ENCODE measurements at regions not wholly inside any gene's neighbourhood (a gene's known extent, or its start where the extent isn't known, plus 50 kb on each side); places are given as distances from the start of the nearest gene placed in this dataset.
A peak's percentile ranks its signal among the peaks of the same experiment; 100 is the strongest.

GRCh38 chr10:9789996-9790395 lies 1227.7 kb upstream of the CELF2 start:
- H3K4me3 ChIP-seq (ENCODE audit: low read length in 3 of 3): no peak overlapping the region
- H3K36me3 ChIP-seq (ENCODE audit: control insufficient read depth in 2 of 3, insufficient read depth in 3 of 3, low read length in 3 of 3): no peaks in the 10 kb centered on the region
- H3K4me1 ChIP-seq (ENCODE audit: control insufficient read depth in 2 of 3, insufficient read depth in 2 of 3, low read depth in 1 of 3, low read length in 3 of 3): no peaks in the 10 kb centered on the region
- H3K27ac ChIP-seq (ENCODE audit: low read depth in 2 of 2, low read length in 2 of 2): no peak overlapping the region
- no peak overlapping the region for H3K9ac ChIP-seq (ENCODE audit: low read length in 3 of 3)
- TF ChIP-seq, protein P1, sequence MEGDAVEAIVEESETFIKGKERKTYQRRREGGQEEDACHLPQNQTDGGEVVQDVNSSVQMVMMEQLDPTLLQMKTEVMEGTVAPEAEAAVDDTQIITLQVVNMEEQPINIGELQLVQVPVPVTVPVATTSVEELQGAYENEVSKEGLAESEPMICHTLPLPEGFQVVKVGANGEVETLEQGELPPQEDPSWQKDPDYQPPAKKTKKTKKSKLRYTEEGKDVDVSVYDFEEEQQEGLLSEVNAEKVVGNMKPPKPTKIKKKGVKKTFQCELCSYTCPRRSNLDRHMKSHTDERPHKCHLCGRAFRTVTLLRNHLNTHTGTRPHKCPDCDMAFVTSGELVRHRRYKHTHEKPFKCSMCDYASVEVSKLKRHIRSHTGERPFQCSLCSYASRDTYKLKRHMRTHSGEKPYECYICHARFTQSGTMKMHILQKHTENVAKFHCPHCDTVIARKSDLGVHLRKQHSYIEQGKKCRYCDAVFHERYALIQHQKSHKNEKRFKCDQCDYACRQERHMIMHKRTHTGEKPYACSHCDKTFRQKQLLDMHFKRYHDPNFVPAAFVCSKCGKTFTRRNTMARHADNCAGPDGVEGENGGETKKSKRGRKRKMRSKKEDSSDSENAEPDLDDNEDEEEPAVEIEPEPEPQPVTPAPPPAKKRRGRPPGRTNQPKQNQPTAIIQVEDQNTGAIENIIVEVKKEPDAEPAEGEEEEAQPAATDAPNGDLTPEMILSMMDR (IDR thresholded peaks at IDR 0.05; ENCODE audit: borderline replicate concordance, extremely low read depth, insufficient read depth): no peak
- H3K27me3 ChIP-seq (ENCODE audit: control insufficient read depth, insufficient read depth, low read length): no peaks in the 10 kb centered on the region
- no peaks in the 10 kb centered on the region for H3K9me3 ChIP-seq (ENCODE audit: control insufficient read depth in 2 of 3, insufficient read depth in 1 of 3, low read length in 3 of 3)
- intact Hi-C loops (cut with DNase I): no loop called here
- DNase-seq (no peak), FAIRE-seq (no peak)

DNA sequence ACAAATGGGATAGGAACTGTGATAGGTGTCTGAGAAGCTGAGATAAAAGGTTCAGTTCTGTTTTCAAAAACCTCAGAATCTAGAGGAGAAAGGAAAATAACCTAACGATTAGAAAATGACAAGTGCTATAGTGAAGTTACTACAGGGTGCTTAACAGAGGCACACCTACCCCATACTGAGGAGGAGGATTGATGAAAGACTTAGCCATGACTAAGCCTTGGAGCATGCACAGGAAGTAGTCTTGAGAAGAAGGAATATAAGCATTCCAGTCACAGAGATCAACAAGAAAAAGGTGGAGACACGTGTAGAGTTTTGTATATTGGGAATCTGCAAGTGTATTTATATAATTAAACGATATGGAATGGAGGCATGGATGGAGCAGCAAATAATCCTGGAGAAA lies 1225.5 kb upstream of the CELF2 start:
- intact Hi-C loops (cut with DNase I): no loop called here
- no peak overlapping the region for H3K9ac ChIP-seq (ENCODE audit: low read length in 3 of 3)
- no peaks in the 10 kb centered on the region for H3K4me1 ChIP-seq (ENCODE audit: control insufficient read depth in 2 of 3, insufficient read depth in 2 of 3, low read depth in 1 of 3, low read length in 3 of 3)
- H3K9me3 ChIP-seq (ENCODE audit: control insufficient read depth in 2 of 3, insufficient read depth in 1 of 3, low read length in 3 of 3): no peaks in the 10 kb centered on the region
- H3K4me3 ChIP-seq (ENCODE audit: low read length in 3 of 3): no peak overlapping the region
- no peak overlapping the region for H3K27ac ChIP-seq (ENCODE audit: low read depth in 2 of 2, low read length in 2 of 2)
- no peak for FAIRE-seq
- TF ChIP-seq, protein P1 (IDR thresholded peaks at IDR 0.05; ENCODE audit: borderline replicate concordance, extremely low read depth, insufficient read depth): no peak
- DNase-seq: no peak
- no peaks in the 10 kb centered on the region for H3K36me3 ChIP-seq (ENCODE audit: control insufficient read depth in 2 of 3, insufficient read depth in 3 of 3, low read length in 3 of 3)
- H3K27me3 ChIP-seq (ENCODE audit: control insufficient read depth, insufficient read depth, low read length): no peaks in the 10 kb centered on the region

GRCh38 chr10:9796564-9796963 lies 1221.1 kb upstream of the CELF2 start:
- Histone ChIP-seq H3K9me3 (ENCODE audit: control insufficient read depth in 2 of 3, insufficient read depth in 1 of 3, low read length in 3 of 3) (no peaks in the 10 kb centered on the region), H3K4me1 (ENCODE audit: control insufficient read depth in 2 of 3, insufficient read depth in 2 of 3, low read depth in 1 of 3, low read length in 3 of 3) (no peaks in the 10 kb centered on the region), H3K36me3 (ENCODE audit: control insufficient read depth in 2 of 3, insufficient read depth in 3 of 3, low read length in 3 of 3) (no peaks in the 10 kb centered on the region), H3K27ac (ENCODE audit: low read depth in 2 of 2, low read length in 2 of 2) (no peak overlapping the region), H3K27me3 (ENCODE audit: control insufficient read depth, insufficient read depth, low read length) (no peaks in the 10 kb centered on the region), H3K9ac (ENCODE audit: low read length in 3 of 3) (no peak overlapping the region), H3K4me3 (ENCODE audit: low read length in 3 of 3) (no peak overlapping the region)
- DNase-seq (peak in 1 of 5 donors; percentile 4), FAIRE-seq (no peak)
- intact Hi-C loops (cut with DNase I): no loop called here
- TF ChIP-seq, protein P1 (IDR thresholded peaks at IDR 0.05; ENCODE audit: borderline replicate concordance, extremely low read depth, insufficient read depth): no peak

DNA sequence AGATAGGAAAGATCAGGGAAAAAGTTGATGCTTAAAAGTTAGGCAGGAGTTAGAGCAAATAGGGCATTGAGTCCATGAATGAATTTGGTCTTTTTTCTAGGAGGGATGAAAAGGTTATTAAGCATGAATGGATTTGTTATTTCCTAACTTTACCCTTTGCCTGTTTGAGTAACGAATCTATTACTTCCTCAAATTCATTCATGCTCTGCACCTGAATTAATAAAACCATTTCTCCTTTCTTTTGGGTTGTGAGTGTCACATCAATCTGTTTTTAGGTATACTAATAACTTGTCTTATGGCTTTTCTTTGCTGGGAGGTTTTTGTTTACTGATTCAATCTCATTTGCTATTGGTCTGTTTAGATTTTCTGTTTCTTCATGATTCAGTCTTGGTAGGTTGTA lies 1217.7 kb upstream of the CELF2 start:
- Histone ChIP-seq H3K9me3 (ENCODE audit: control insufficient read depth in 2 of 3, insufficient read depth in 1 of 3, low read length in 3 of 3) (no peaks in the 10 kb centered on the region), H3K4me3 (ENCODE audit: low read length in 3 of 3) (no peak overlapping the region)

More for the DNA sequence above, 1217.7 kb upstream of the CELF2 start:
- Histone ChIP-seq H3K27me3 (ENCODE audit: control insufficient read depth, insufficient read depth, low read length) (no peaks in the 10 kb centered on the region), H3K4me1 (ENCODE audit: control insufficient read depth in 2 of 3, insufficient read depth in 2 of 3, low read depth in 1 of 3, low read length in 3 of 3) (no peaks in the 10 kb centered on the region), H3K9ac (ENCODE audit: low read length in 3 of 3) (no peak overlapping the region), H3K36me3 (ENCODE audit: control insufficient read depth in 2 of 3, insufficient read depth in 3 of 3, low read length in 3 of 3) (no peaks in the 10 kb centered on the region), H3K27ac (ENCODE audit: low read depth in 2 of 2, low read length in 2 of 2) (no peak overlapping the region)
- DNase-seq: no peak
- intact Hi-C loops (cut with DNase I): no loop called here
- TF ChIP-seq, protein P1 (IDR thresholded peaks at IDR 0.05; ENCODE audit: borderline replicate concordance, extremely low read depth, insufficient read depth): no peak
- FAIRE-seq: no peak

Data from kidney (tissue), 13 donors.